HEK293T (cell line): ENCODE measurements at regions not wholly inside any gene's neighbourhood (a gene's known extent, or its start where the extent isn't known, plus 50 kb on each side); places are given as distances from the start of the nearest gene placed in this dataset.

Experiments
- BHLHE40 ChIP-seq: fragments of 450-650 bp; IDR thresholded peaks from 2 replicates; pipeline ENCODE4 v1.6.1; 2016; ENCODE audit warnings: mild to moderate bottlenecking, moderate library complexity, borderline replicate concordance
- CTBP1 ChIP-seq: fragments of 450-650 bp; IDR thresholded peaks from 2 replicates; pipeline ENCODE4 v1.6.1; 2016; ENCODE audit warnings: borderline replicate concordance
- ELF4 ChIP-seq: fragments of 450-650 bp; IDR thresholded peaks from 2 replicates; pipeline ENCODE4 v1.6.1; 2017; ENCODE audit warnings: antibody characterized with exemption
- FOXK2 ChIP-seq: fragments of 450-650 bp; IDR thresholded peaks from 2 replicates; pipeline ENCODE4 v1.6.1; 2016; ENCODE audit warnings: mild to moderate bottlenecking
- FOXM1 ChIP-seq: fragments of 450-650 bp; IDR thresholded peaks from 2 replicates; pipeline ENCODE4 v1.6.1; 2017; ENCODE audit warnings: mild to moderate bottlenecking, borderline replicate concordance
- LEF1 ChIP-seq: fragments of 450-650 bp; IDR thresholded peaks from 2 replicates; pipeline ENCODE4 v1.6.1; 2017; ENCODE audit warnings: mild to moderate bottlenecking, borderline replicate concordance
- NFRKB ChIP-seq: fragments of 450-650 bp; IDR thresholded peaks from 2 replicates; pipeline ENCODE4 v1.6.1; 2016; ENCODE audit warnings: mild to moderate bottlenecking, moderate library complexity
- SP1 ChIP-seq: fragments of 450-650 bp; IDR thresholded peaks from 2 replicates; pipeline ENCODE4 v1.6.1; 2017
- SUZ12 ChIP-seq: fragments of 450-650 bp; IDR thresholded peaks from 2 replicates; pipeline ENCODE4 v1.6.1; 2016; ENCODE audit warnings: mild to moderate bottlenecking
- TARDBP ChIP-seq: fragments of 450-650 bp; IDR thresholded peaks from 2 replicates; pipeline ENCODE4 v1.6.1; 2016
- ZNF384 ChIP-seq: fragments of 450-650 bp; IDR thresholded peaks from 2 replicates; pipeline ENCODE4 v1.6.1; 2016
- TF ChIP-seq, protein P1 (sequence below): fragments of 450-650 bp; IDR thresholded peaks from 2 replicates; pipeline ENCODE4 v1.6.1; 2016

GRCh38 chr5:21185536-21185935 lies 1197.5 kb upstream of the CDH18 start:
- TF ChIP-seq NFRKB (no peak), BHLHE40 (no peak), FOXK2 (no peak), FOXM1 (no peak), SUZ12 (no peak), TARDBP (no peak), ZNF384 (no peak), SP1 (no peak), LEF1 (no peak), ELF4 (no peak), CTBP1 (no peak)
- TF ChIP-seq, protein P1, sequence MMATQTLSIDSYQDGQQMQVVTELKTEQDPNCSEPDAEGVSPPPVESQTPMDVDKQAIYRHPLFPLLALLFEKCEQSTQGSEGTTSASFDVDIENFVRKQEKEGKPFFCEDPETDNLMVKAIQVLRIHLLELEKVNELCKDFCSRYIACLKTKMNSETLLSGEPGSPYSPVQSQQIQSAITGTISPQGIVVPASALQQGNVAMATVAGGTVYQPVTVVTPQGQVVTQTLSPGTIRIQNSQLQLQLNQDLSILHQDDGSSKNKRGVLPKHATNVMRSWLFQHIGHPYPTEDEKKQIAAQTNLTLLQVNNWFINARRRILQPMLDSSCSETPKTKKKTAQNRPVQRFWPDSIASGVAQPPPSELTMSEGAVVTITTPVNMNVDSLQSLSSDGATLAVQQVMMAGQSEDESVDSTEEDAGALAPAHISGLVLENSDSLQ: no peak
